Liver (tissue), 8 donors: ENCODE measurements at regions not wholly inside any gene's neighbourhood (a gene's known extent, or its start where the extent isn't known, plus 50 kb on each side); places are given as distances from the start of the nearest gene placed in this dataset.

Source experiments
- DNase-seq: peaks from one replicate; pipeline ENCODE4 v3.0.0-alpha.2; 2017; ENCODE audit warnings: low spot score
- H3K27ac ChIP-seq, 2 donors: one replicate each; pipeline ENCODE4 v1.7.0; 2013; ENCODE audit warnings: inconsistent platforms in 2 of 2, low read length in 2 of 2, control low read depth in 1 of 2, low read depth in 1 of 2, mild to moderate bottlenecking in 1 of 2
- H3K27me3 ChIP-seq, 4 donors: one replicate each; pipeline versions ENCODE4 v1.6.1 to v1.7.0; 2013; ENCODE audit warnings: low read length in 3 of 4, inconsistent platforms in 1 of 4, mild to moderate bottlenecking in 1 of 4, moderate library complexity in 1 of 4; ENCODE audit not compliant: control insufficient read depth in 4 of 4, insufficient read depth in 4 of 4
- H3K36me3 ChIP-seq, 4 donors: one replicate each; pipeline versions ENCODE4 v1.6.1 to v1.7.0; 2013; ENCODE audit warnings: low read length in 3 of 4, mild to moderate bottlenecking in 3 of 4, low read depth in 1 of 4, moderate library complexity in 1 of 4; ENCODE audit not compliant: control insufficient read depth in 4 of 4, insufficient read depth in 3 of 4
- H3K4me1 ChIP-seq, 4 donors: one replicate each; pipeline versions ENCODE4 v1.6.1 to v1.7.0; 2013; ENCODE audit warnings: low read length in 3 of 4, mild to moderate bottlenecking in 3 of 4, moderate library complexity in 1 of 4; ENCODE audit not compliant: control insufficient read depth in 4 of 4, insufficient read depth in 4 of 4
- H3K4me3 ChIP-seq, 3 donors: one replicate each; pipeline versions ENCODE4 v1.6.1 to v1.7.0; 2013; ENCODE audit warnings: low read length in 3 of 3, control low read depth in 1 of 3, low read depth in 1 of 3, mild to moderate bottlenecking in 1 of 3
- H3K9ac ChIP-seq, 2 donors: one replicate each; pipeline ENCODE4 v1.7.0; 2013; ENCODE audit warnings: low read length in 2 of 2, mild to moderate bottlenecking in 2 of 2, moderate library complexity in 2 of 2, control low read depth in 1 of 2, low read depth in 1 of 2
- H3K9me3 ChIP-seq, 4 donors: one replicate each; pipeline versions ENCODE4 v1.6.1 to v1.7.0; 2013; ENCODE audit warnings: low read length in 3 of 4; ENCODE audit not compliant: control insufficient read depth in 4 of 4
- EGR1 ChIP-seq, 2 donors: IDR thresholded peaks; 2 replicates each; pipeline ENCODE4 v1.6.1; 2016 to 2018; ENCODE audit warnings: antibody characterized with exemption in 2 of 2, low read depth in 2 of 2
- FOXA1 ChIP-seq: IDR thresholded peaks from 2 replicates; pipeline ENCODE4 v1.6.1; 2016; ENCODE audit warnings: antibody characterized with exemption
- FOXA2 ChIP-seq: IDR thresholded peaks from 2 replicates; pipeline ENCODE4 v1.6.1; 2016; ENCODE audit warnings: antibody characterized with exemption
- GABPA ChIP-seq, 2 donors: IDR thresholded peaks in 1 of 2; conservative IDR thresholded peaks in 1 of 2; 2 replicates each; pipeline ENCODE4 v1.6.1; 2016; ENCODE audit warnings: antibody characterized with exemption in 2 of 2, mild to moderate bottlenecking in 1 of 2, moderate library complexity in 1 of 2
- HNF4A ChIP-seq, 2 donors: conservative IDR thresholded peaks; 2 replicates each; pipeline ENCODE4 v1.6.1; 2016; ENCODE audit warnings: antibody characterized with exemption in 2 of 2, mild to moderate bottlenecking in 2 of 2
- HNF4G ChIP-seq: IDR thresholded peaks from 2 replicates; pipeline ENCODE4 v1.6.1; 2016; ENCODE audit warnings: antibody characterized with exemption
- JUND ChIP-seq, 2 donors: IDR thresholded peaks; 2 replicates each; pipeline ENCODE4 v1.6.1; 2016; ENCODE audit warnings: antibody characterized with exemption in 2 of 2
- NR2F2 ChIP-seq: IDR thresholded peaks from 2 replicates; pipeline ENCODE4 v1.6.1; 2016; ENCODE audit warnings: antibody characterized with exemption
- RAD21 ChIP-seq, 2 donors: IDR thresholded peaks; 2 replicates each; pipeline ENCODE4 v1.6.1; 2016; ENCODE audit warnings: antibody characterized with exemption in 2 of 2, mild to moderate bottlenecking in 2 of 2
- RXRA ChIP-seq, 2 donors: IDR thresholded peaks; 2 replicates each; pipeline ENCODE4 v1.6.1; 2017 to 2018; ENCODE audit warnings: antibody characterized with exemption in 2 of 2, mild to moderate bottlenecking in 1 of 2
- SP1 ChIP-seq: IDR thresholded peaks from 2 replicates; pipeline ENCODE4 v1.6.1; 2018; ENCODE audit warnings: antibody characterized with exemption, mild to moderate bottlenecking
- TAF1 ChIP-seq: conservative IDR thresholded peaks from 2 replicates; pipeline ENCODE4 v1.6.1; 2016; ENCODE audit warnings: antibody characterized with exemption, mild to moderate bottlenecking
- YY1 ChIP-seq: IDR thresholded peaks from 2 replicates; pipeline ENCODE4 v1.6.1; 2016; ENCODE audit warnings: antibody characterized with exemption, mild to moderate bottlenecking
- WGBS: extraction: QIAGEN DNeasy Blood & Tissue Kit; methylation state at CpG from one replicate; pipeline ENCODE4 v1.1.7; 2013; 5-methylcytosine and 5-hydroxymethylcytosine counted together
- TF ChIP-seq, protein P1 (sequence below): IDR thresholded peaks from 2 replicates; pipeline ENCODE4 v1.6.1; 2016; ENCODE audit warnings: antibody characterized with exemption
- TF ChIP-seq, protein P2 (sequence below): IDR thresholded peaks from 2 replicates; pipeline ENCODE4 v1.6.1; 2016; ENCODE audit warnings: antibody characterized with exemption
- TF ChIP-seq, protein P3 (sequence below): fragments of 150-350 bp; IDR thresholded peaks from 2 replicates; pipeline ENCODE4 v1.5.1; 2017; ENCODE audit warnings: improper control_type of control experiment, low read depth, low read length; ENCODE audit not compliant: missing input control
- TF ChIP-seq, protein P4 (sequence below): IDR thresholded peaks from 2 replicates; pipeline ENCODE4 v1.6.1; 2016; ENCODE audit warnings: antibody characterized with exemption, mild to moderate bottlenecking
- TF ChIP-seq, protein P5 (sequence below): IDR thresholded peaks from 2 replicates; pipeline ENCODE4 v1.6.1; 2016; ENCODE audit warnings: antibody characterized with exemption
- donor health status: healthy.
- donor health status: healthy.
- donor health status: healthy.
- donor health status: healthy.
- donor health status: healthy.

DNA sequence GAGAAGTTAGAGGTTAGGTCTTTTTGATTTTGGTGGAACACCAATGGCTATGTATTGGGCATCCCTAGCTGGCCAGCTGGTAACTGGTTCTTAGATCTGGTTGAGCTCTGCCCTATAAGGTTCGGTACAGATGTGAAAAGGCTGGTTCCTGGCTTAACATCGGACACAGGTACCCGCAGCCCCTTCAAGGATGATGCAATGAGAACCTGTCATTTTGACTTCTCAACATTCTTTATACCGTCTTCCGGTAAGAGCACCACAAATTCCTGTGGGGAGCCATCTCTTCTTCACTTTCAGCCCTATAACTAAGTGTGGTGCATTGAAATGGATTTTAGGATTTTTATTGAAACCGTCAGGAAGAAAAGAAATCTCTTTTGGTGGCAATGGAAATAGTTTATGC lies 222.8 kb downstream of the ADAMTS9 start:
- no peak for TF ChIP-seq FOXA1
- TF ChIP-seq, protein P1, sequence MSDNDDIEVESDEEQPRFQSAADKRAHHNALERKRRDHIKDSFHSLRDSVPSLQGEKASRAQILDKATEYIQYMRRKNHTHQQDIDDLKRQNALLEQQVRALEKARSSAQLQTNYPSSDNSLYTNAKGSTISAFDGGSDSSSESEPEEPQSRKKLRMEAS: no peak
- TF ChIP-seq, protein P2, sequence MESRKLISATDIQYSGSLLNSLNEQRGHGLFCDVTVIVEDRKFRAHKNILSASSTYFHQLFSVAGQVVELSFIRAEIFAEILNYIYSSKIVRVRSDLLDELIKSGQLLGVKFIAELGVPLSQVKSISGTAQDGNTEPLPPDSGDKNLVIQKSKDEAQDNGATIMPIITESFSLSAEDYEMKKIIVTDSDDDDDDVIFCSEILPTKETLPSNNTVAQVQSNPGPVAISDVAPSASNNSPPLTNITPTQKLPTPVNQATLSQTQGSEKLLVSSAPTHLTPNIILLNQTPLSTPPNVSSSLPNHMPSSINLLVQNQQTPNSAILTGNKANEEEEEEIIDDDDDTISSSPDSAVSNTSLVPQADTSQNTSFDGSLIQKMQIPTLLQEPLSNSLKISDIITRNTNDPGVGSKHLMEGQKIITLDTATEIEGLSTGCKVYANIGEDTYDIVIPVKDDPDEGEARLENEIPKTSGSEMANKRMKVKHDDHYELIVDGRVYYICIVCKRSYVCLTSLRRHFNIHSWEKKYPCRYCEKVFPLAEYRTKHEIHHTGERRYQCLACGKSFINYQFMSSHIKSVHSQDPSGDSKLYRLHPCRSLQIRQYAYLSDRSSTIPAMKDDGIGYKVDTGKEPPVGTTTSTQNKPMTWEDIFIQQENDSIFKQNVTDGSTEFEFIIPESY: no peak
- no peak for TF ChIP-seq HNF4G
- no peak for TF ChIP-seq YY1
- TF ChIP-seq, protein P3, sequence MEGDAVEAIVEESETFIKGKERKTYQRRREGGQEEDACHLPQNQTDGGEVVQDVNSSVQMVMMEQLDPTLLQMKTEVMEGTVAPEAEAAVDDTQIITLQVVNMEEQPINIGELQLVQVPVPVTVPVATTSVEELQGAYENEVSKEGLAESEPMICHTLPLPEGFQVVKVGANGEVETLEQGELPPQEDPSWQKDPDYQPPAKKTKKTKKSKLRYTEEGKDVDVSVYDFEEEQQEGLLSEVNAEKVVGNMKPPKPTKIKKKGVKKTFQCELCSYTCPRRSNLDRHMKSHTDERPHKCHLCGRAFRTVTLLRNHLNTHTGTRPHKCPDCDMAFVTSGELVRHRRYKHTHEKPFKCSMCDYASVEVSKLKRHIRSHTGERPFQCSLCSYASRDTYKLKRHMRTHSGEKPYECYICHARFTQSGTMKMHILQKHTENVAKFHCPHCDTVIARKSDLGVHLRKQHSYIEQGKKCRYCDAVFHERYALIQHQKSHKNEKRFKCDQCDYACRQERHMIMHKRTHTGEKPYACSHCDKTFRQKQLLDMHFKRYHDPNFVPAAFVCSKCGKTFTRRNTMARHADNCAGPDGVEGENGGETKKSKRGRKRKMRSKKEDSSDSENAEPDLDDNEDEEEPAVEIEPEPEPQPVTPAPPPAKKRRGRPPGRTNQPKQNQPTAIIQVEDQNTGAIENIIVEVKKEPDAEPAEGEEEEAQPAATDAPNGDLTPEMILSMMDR: no peak
- TF ChIP-seq TAF1: no peak
- no peak for TF ChIP-seq HNF4A (conservative IDR thresholded peaks at IDR 0.05)
- TF ChIP-seq RAD21 (IDR thresholded peaks at IDR 0.05): no peak
- TF ChIP-seq JUND (IDR thresholded peaks at IDR 0.05): no peak
- TF ChIP-seq FOXA2: no peak
- TF ChIP-seq, protein P4, sequence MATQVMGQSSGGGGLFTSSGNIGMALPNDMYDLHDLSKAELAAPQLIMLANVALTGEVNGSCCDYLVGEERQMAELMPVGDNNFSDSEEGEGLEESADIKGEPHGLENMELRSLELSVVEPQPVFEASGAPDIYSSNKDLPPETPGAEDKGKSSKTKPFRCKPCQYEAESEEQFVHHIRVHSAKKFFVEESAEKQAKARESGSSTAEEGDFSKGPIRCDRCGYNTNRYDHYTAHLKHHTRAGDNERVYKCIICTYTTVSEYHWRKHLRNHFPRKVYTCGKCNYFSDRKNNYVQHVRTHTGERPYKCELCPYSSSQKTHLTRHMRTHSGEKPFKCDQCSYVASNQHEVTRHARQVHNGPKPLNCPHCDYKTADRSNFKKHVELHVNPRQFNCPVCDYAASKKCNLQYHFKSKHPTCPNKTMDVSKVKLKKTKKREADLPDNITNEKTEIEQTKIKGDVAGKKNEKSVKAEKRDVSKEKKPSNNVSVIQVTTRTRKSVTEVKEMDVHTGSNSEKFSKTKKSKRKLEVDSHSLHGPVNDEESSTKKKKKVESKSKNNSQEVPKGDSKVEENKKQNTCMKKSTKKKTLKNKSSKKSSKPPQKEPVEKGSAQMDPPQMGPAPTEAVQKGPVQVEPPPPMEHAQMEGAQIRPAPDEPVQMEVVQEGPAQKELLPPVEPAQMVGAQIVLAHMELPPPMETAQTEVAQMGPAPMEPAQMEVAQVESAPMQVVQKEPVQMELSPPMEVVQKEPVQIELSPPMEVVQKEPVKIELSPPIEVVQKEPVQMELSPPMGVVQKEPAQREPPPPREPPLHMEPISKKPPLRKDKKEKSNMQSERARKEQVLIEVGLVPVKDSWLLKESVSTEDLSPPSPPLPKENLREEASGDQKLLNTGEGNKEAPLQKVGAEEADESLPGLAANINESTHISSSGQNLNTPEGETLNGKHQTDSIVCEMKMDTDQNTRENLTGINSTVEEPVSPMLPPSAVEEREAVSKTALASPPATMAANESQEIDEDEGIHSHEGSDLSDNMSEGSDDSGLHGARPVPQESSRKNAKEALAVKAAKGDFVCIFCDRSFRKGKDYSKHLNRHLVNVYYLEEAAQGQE: no peak
- TF ChIP-seq RXRA (IDR thresholded peaks at IDR 0.05): no peak
- TF ChIP-seq GABPA (IDR thresholded peaks at IDR 0.05 in 1 of 2, conservative IDR thresholded peaks at IDR 0.05 in 1 of 2): no peak
- TF ChIP-seq SP1: no peak
- TF ChIP-seq, protein P5, sequence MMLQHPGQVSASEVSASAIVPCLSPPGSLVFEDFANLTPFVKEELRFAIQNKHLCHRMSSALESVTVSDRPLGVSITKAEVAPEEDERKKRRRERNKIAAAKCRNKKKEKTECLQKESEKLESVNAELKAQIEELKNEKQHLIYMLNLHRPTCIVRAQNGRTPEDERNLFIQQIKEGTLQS: no peak
- TF ChIP-seq EGR1 (IDR thresholded peaks at IDR 0.05; ENCODE audit: low read depth in 2 of 2): no peak
- no peak for TF ChIP-seq NR2F2
- H3K27ac ChIP-seq: no peak overlapping the region
- no peaks in the 10 kb centered on the region for H3K36me3 ChIP-seq
- no peak for DNase-seq
- no peak overlapping the region for H3K9ac ChIP-seq
- no peak overlapping the region for H3K4me3 ChIP-seq
- no peaks in the 10 kb centered on the region for H3K9me3 ChIP-seq
- H3K27me3 ChIP-seq: no peaks in the 10 kb centered on the region
- no peaks in the 10 kb centered on the region for H3K4me1 ChIP-seq
- 89% methylated on average over 6 of the region's 6 CpGs for WGBS
